ENCODE measurements at regions not wholly inside any gene's neighbourhood (a gene's known extent, or its start where the extent isn't known, plus 50 kb on each side); places are given as distances from the start of the nearest gene placed in this dataset.

DNA sequence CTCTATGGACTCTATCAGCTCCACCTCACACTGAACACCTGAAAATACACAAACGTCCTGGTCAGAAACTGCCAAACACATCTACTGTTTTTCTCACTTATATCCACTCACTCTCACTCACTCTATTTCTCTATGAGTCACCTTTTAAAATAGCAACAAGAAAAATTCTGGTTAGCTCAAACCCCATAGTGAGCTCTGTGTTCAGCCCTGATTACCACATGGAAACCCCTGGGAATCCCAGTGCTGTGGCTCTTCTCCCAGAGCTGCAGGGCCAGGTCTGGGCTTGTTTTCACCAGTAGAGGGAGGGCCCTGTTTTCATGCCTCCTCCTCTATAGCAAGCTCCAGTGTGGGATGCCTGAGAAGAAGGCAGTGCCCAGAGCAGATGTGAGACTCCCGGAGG lies 1126.1 kb downstream of the TMEM121 start:
- no peak for TF ChIP-seq CTCF (IDR thresholded peaks at IDR 0.05)
- no peak for TF ChIP-seq POLR2A (IDR thresholded peaks at IDR 0.05)
- no peak for TF ChIP-seq POLR2AphosphoS5 (IDR thresholded peaks at IDR 0.05)
- no peak for TF ChIP-seq EP300 (IDR thresholded peaks at IDR 0.05; ENCODE audit: low read depth)
